Brain microvascular endothelial cell (primary cell): ENCODE measurements at regions not wholly inside any gene's neighbourhood (a gene's known extent, or its start where the extent isn't known, plus 50 kb on each side); places are given as distances from the start of the nearest gene placed in this dataset.

Source experiments
- DNase-seq: peaks from one replicate; pipeline ENCODE4 v3.0.0-alpha.2; 2020
- H3K27ac ChIP-seq: fragments of 250-450 bp; sonication (Bioruptor Pico); 2 replicates; pipeline ENCODE4 v1.5.1; 2020; ENCODE audit warnings: mild to moderate bottlenecking, moderate library complexity
- H3K27me3 ChIP-seq: fragments of 250-450 bp; sonication (Bioruptor Pico); replicated peaks from 2 replicates; pipeline ENCODE4 v1.5.1; 2020; ENCODE audit warnings: mild to moderate bottlenecking
- H3K36me3 ChIP-seq: fragments of 250-450 bp; sonication (Bioruptor Pico); replicated peaks from 2 replicates; pipeline ENCODE4 v1.5.1; 2020; ENCODE audit warnings: mild to moderate bottlenecking
- H3K4me3 ChIP-seq: 2 replicates; pipeline ENCODE4 v1.5.1; 2011; ENCODE audit warnings: low read depth, mild to moderate bottlenecking, control low read depth, low read length, moderate library complexity
- CTCF ChIP-seq: IDR thresholded peaks from 2 replicates; pipeline ENCODE4 v1.5.1; 2011; ENCODE audit warnings: low read depth, mild to moderate bottlenecking, moderate library complexity, low read length, control low read depth, inconsistent platforms; ENCODE audit errors: missing control alignments
- in situ Hi-C: cut with HindIII; loops from 2 replicates; pipeline ENCODE4 v1.10.0; 2017; ENCODE audit warnings: low sequenced_read_pairs, low pct_ligation_motif_present

GRCh38 chr10:3911713-3912442 lies 126.9 kb upstream of the KLF6 start:
- H3K4me3 ChIP-seq: no peak overlapping the region

GRCh38 chr10:3911241-3911640 lies 126.2 kb upstream of the KLF6 start:
- DNase-seq: no peak
- Histone ChIP-seq H3K4me3 (no peak overlapping the region), H3K27ac (no peak overlapping the region), H3K27me3 (no peaks in the 10 kb centered on the region), H3K36me3 (no peaks in the 10 kb centered on the region)
- in situ Hi-C loops: no loop called here
- no peak for TF ChIP-seq CTCF

More at GRCh38 chr10:3911713-3912442, 126.9 kb upstream of the KLF6 start:
- H3K36me3 ChIP-seq: no peaks in the 10 kb centered on the region
- no peak for DNase-seq
- no peak overlapping the region for H3K27ac ChIP-seq
- TF ChIP-seq CTCF: no peak
- H3K27me3 ChIP-seq: no peaks in the 10 kb centered on the region
- in situ Hi-C loops: no loop called here

GRCh38 chr10:3909339-3909738 lies 124.3 kb upstream of the KLF6 start:
- DNase-seq: no peak
- in situ Hi-C loops: no loop called here
- TF ChIP-seq CTCF: no peak

GRCh38 chr10:3908183-3908582 lies 123.2 kb upstream of the KLF6 start:
- TF ChIP-seq CTCF: no peak
- H3K27me3 ChIP-seq: no peaks in the 10 kb centered on the region
- no peak for DNase-seq
- in situ Hi-C loops: no loop called here
- H3K4me3 ChIP-seq: no peak overlapping the region
- H3K36me3 ChIP-seq: no peaks in the 10 kb centered on the region
- H3K27ac ChIP-seq: peak overlapping the region; percentile 94

More at GRCh38 chr10:3909339-3909738, 124.3 kb upstream of the KLF6 start:
- no peak overlapping the region for H3K4me3 ChIP-seq
- no peaks in the 10 kb centered on the region for H3K36me3 ChIP-seq
- H3K27me3 ChIP-seq: no peaks in the 10 kb centered on the region
- H3K27ac ChIP-seq: no peak overlapping the region

GRCh38 chr10:3907514-3907913 lies 122.5 kb upstream of the KLF6 start:
- in situ Hi-C loops: no loop called here
- peak overlapping the region; percentile 94 for H3K27ac ChIP-seq

More at GRCh38 chr10:3907514-3907913, 122.5 kb upstream of the KLF6 start:
- no peak for TF ChIP-seq CTCF
- DNase-seq: peak; percentile 55
- no peaks in the 10 kb centered on the region for H3K36me3 ChIP-seq
- H3K4me3 ChIP-seq: no peak overlapping the region
- no peaks in the 10 kb centered on the region for H3K27me3 ChIP-seq
